ENCODE measurements at regions not wholly inside any gene's neighbourhood (a gene's known extent, or its start where the extent isn't known, plus 50 kb on each side); places are given as distances from the start of the nearest gene placed in this dataset.

- TF ChIP-seq CTCF (IDR thresholded peaks at IDR 0.05) = no peak
- TF ChIP-seq POLR2A (IDR thresholded peaks at IDR 0.05) = no peak
- no peak for TF ChIP-seq EP300 (IDR thresholded peaks at IDR 0.05)
These were observed 111.2 kb upstream of the GRIA3 start for GRCh38 chrX:123072686-123073385.

All from ovary (tissue), 3 donors.